Fibroblast of the aortic adventitia (primary cell): ENCODE measurements at regions not wholly inside any gene's neighbourhood (a gene's known extent, or its start where the extent isn't known, plus 50 kb on each side); places are given as distances from the start of the nearest gene placed in this dataset.

Experiments
- DNase-seq: peaks from one replicate; pipeline ENCODE4 v3.0.0-alpha.2; 2010; ENCODE audit warnings: low read depth
- H3K4me3 ChIP-seq: 2 replicates; pipeline ENCODE4 v1.5.1; 2011; ENCODE audit warnings: low read depth, mild to moderate bottlenecking, control low read depth, low read length, moderate library complexity
- CTCF ChIP-seq: IDR thresholded peaks from 2 replicates; pipeline ENCODE4 v1.5.1; 2011; ENCODE audit warnings: mild to moderate bottlenecking, low read length, control low read depth, inconsistent platforms; ENCODE audit not compliant: insufficient read depth

- no peak for TF ChIP-seq CTCF
- DNase-seq = no peak
- H3K4me3 ChIP-seq = no peak overlapping the region
Observed at GRCh38 chr1:238205045-238205662, 314.4 kb upstream of the ZP4 start.

GRCh38 chr1:238201992-238202391, 311.3 kb upstream of the ZP4 start:
- no peak overlapping the region for H3K4me3 ChIP-seq
- no peak for TF ChIP-seq CTCF
- no peak for DNase-seq

GRCh38 chr1:238199325-238199724, 308.6 kb upstream of the ZP4 start:
- H3K4me3 ChIP-seq = no peak overlapping the region
- no peak for DNase-seq
- TF ChIP-seq CTCF = no peak

- DNase-seq = no peak
- no peak for TF ChIP-seq CTCF
- H3K4me3 ChIP-seq = no peak overlapping the region
Observed at GRCh38 chr1:238196516-238196915, 305.8 kb upstream of the ZP4 start.

GRCh38 chr1:238191170-238191569, 300.4 kb upstream of the ZP4 start:
- TF ChIP-seq CTCF = no peak
- H3K4me3 ChIP-seq = no peak overlapping the region

GRCh38 chr1:238187575-238187949, 296.8 kb upstream of the ZP4 start:
- no peak overlapping the region for H3K4me3 ChIP-seq
- no peak for TF ChIP-seq CTCF

More at GRCh38 chr1:238191170-238191569, 300.4 kb upstream of the ZP4 start:
- no peak for DNase-seq

GRCh38 chr1:238186887-238187574, 296.3 kb upstream of the ZP4 start:
- H3K4me3 ChIP-seq = no peak overlapping the region
- no peak for DNase-seq
- TF ChIP-seq CTCF = no peak

More at GRCh38 chr1:238187575-238187949, 296.8 kb upstream of the ZP4 start:
- no peak for DNase-seq
